Panc1 (cell line): ENCODE measurements at regions not wholly inside any gene's neighbourhood (a gene's known extent, or its start where the extent isn't known, plus 50 kb on each side); places are given as distances from the start of the nearest gene placed in this dataset.

Experiments
- ATAC-seq: fragments of 200-7000 bp; cut with Tn5 transposase; 2 replicates; pipeline ENCODE4 v1.9.1; 2020; ENCODE audit warnings: mild to moderate bottlenecking, moderate library complexity
- BruUV-seq: library from RNA; stranded (reverse); fragments of 400-500 nt; replicated peaks from 2 replicates; lab custom pipeline; 2021; lab: Mats Ljungman, UMichigan
- CTCF ChIA-PET: fragments of 300-600 bp; sonication (Branson Sonifier 250); formaldehyde crosslinking; loops from one replicate; lab custom pipeline; 2022; ENCODE audit warnings: antibody characterized with exemption; lab: Charles Lee
- POLR2A ChIA-PET: fragments of 300-600 bp; sonication (Branson Sonifier 250); formaldehyde crosslinking; loops from one replicate; lab custom pipeline; 2022; ENCODE audit warnings: antibody characterized with exemption; lab: Charles Lee
- DNase-seq: peaks from one replicate; pipeline ENCODE4 v3.0.0-alpha.2; 2010; ENCODE audit warnings: low read depth, low spot score
- H3K27ac ChIP-seq: 2 replicates; pipeline ENCODE4 v1.5.1; 2011; ENCODE audit warnings: mild to moderate bottlenecking, low read length, inconsistent platforms
- H3K27me3 ChIP-seq: fragments of 200-500 bp; sonication (Bioruptor generic); 2 replicates; pipeline ENCODE4 v1.6.0; 2014; ENCODE audit warnings: low read length, inconsistent platforms; ENCODE audit not compliant: control insufficient read depth, insufficient read depth
- H3K36me3 ChIP-seq: fragments of 200-500 bp; sonication (Bioruptor generic); 2 replicates; pipeline ENCODE4 v1.5.1; 2014; ENCODE audit warnings: inconsistent platforms, mild to moderate bottlenecking, low read length, moderate library complexity; ENCODE audit not compliant: control insufficient read depth, insufficient read depth
- H3K4me1 ChIP-seq: 2 replicates; pipeline ENCODE4 v1.5.1; 2011; ENCODE audit warnings: inconsistent platforms, mild to moderate bottlenecking, low read length, moderate library complexity; ENCODE audit not compliant: control insufficient read depth, insufficient read depth
- H3K4me3 ChIP-seq, 2 experiments: 2 replicates each; pipeline ENCODE4 v1.5.1; 2011 to 2012; ENCODE audit warnings: low read depth in 2 of 2, low read length in 2 of 2, mild to moderate bottlenecking in 2 of 2, inconsistent platforms in 1 of 2, moderate library complexity in 1 of 2
- H3K9me3 ChIP-seq: fragments of 200-500 bp; sonication (Bioruptor generic); 2 replicates; pipeline ENCODE4 v1.5.1; 2014; ENCODE audit warnings: low read depth, mild to moderate bottlenecking, inconsistent platforms, low read length, moderate library complexity; ENCODE audit not compliant: control insufficient read depth, insufficient read depth
- POLR2AphosphoS5 ChIP-seq: IDR thresholded peaks from 2 replicates; pipeline ENCODE4 v1.6.1; 2012; ENCODE audit warnings: mild to moderate bottlenecking, low read depth, low read length, moderate library complexity
- SIN3A ChIP-seq: IDR thresholded peaks from 2 replicates; pipeline ENCODE4 v1.6.1; 2012; ENCODE audit warnings: low read depth, mild to moderate bottlenecking, low read length, moderate library complexity, borderline replicate concordance; ENCODE audit not compliant: insufficient read depth
- TCF7L2 ChIP-seq: IDR thresholded peaks from 2 replicates; pipeline ENCODE4 v1.6.1; 2011; ENCODE audit warnings: mild to moderate bottlenecking, low read depth, low read length, inconsistent platforms
- in situ Hi-C: cut with HindIII; loops from 2 replicates; pipeline ENCODE4 v1.10.0; 2016; ENCODE audit warnings: low sequenced_read_pairs, low pct_unique_long_range_greater_than_20kb
- intact Hi-C: fragments of 100-400 bp; cut with micrococcal nuclease; formaldehyde crosslinking; loops from one replicate; pipeline ENCODE4 v1.10.0; 2022; ENCODE audit not compliant: unreplicated experiment
- TF ChIP-seq, protein P1 (sequence below): fragments of 450-650 bp; IDR thresholded peaks from 2 replicates; pipeline ENCODE4 v1.5.1; 2017; ENCODE audit warnings: mild to moderate bottlenecking
- TF ChIP-seq, protein P2 (sequence below), 2 experiments: IDR thresholded peaks; 2 replicates each; pipeline ENCODE4 v1.6.1; 2011 to 2012; ENCODE audit warnings: low read depth in 2 of 2, control low read depth in 1 of 2, low read length in 1 of 2, mild to moderate bottlenecking in 1 of 2, moderate library complexity in 1 of 2; ENCODE audit not compliant: insufficient read depth in 1 of 2

DNA sequence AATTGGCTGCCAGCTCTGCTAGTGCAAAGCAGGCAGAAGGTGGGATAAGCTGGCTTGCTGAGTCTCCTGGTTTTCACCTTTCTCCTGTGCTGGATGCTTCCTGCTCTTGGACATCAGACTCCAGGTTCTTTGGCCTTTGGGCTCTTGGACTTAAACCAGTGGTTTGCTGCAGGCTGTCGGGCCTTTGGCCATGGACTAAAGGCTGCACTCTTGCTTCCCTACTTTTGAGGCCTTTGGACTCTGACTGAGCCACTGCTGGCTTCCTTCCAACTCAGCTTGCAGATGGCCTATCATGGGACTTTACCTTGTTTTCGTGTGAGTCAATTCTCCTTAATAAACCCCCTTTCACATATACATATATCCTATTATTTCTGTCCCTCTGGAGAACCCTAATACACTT is 1293.9 kb upstream of the CDH6 start:
- no peaks in the 10 kb centered on the region for H3K27me3 ChIP-seq
- no peak for TF ChIP-seq TCF7L2
- TF ChIP-seq, protein P1, sequence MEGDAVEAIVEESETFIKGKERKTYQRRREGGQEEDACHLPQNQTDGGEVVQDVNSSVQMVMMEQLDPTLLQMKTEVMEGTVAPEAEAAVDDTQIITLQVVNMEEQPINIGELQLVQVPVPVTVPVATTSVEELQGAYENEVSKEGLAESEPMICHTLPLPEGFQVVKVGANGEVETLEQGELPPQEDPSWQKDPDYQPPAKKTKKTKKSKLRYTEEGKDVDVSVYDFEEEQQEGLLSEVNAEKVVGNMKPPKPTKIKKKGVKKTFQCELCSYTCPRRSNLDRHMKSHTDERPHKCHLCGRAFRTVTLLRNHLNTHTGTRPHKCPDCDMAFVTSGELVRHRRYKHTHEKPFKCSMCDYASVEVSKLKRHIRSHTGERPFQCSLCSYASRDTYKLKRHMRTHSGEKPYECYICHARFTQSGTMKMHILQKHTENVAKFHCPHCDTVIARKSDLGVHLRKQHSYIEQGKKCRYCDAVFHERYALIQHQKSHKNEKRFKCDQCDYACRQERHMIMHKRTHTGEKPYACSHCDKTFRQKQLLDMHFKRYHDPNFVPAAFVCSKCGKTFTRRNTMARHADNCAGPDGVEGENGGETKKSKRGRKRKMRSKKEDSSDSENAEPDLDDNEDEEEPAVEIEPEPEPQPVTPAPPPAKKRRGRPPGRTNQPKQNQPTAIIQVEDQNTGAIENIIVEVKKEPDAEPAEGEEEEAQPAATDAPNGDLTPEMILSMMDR: no peak
- no peak for TF ChIP-seq POLR2AphosphoS5
- TF ChIP-seq, protein P2, sequence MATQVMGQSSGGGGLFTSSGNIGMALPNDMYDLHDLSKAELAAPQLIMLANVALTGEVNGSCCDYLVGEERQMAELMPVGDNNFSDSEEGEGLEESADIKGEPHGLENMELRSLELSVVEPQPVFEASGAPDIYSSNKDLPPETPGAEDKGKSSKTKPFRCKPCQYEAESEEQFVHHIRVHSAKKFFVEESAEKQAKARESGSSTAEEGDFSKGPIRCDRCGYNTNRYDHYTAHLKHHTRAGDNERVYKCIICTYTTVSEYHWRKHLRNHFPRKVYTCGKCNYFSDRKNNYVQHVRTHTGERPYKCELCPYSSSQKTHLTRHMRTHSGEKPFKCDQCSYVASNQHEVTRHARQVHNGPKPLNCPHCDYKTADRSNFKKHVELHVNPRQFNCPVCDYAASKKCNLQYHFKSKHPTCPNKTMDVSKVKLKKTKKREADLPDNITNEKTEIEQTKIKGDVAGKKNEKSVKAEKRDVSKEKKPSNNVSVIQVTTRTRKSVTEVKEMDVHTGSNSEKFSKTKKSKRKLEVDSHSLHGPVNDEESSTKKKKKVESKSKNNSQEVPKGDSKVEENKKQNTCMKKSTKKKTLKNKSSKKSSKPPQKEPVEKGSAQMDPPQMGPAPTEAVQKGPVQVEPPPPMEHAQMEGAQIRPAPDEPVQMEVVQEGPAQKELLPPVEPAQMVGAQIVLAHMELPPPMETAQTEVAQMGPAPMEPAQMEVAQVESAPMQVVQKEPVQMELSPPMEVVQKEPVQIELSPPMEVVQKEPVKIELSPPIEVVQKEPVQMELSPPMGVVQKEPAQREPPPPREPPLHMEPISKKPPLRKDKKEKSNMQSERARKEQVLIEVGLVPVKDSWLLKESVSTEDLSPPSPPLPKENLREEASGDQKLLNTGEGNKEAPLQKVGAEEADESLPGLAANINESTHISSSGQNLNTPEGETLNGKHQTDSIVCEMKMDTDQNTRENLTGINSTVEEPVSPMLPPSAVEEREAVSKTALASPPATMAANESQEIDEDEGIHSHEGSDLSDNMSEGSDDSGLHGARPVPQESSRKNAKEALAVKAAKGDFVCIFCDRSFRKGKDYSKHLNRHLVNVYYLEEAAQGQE (IDR thresholded peaks at IDR 0.05; ENCODE audit: insufficient read depth in 1 of 2, low read depth in 2 of 2, low read length in 1 of 2): no peak
- TF ChIP-seq SIN3A: no peak
- in situ Hi-C loops: no loop called here
- H3K4me3 ChIP-seq: no peak overlapping the region
- no TSS peak for BruUV-seq
- H3K27ac ChIP-seq: no peak overlapping the region
- H3K9me3 ChIP-seq: no peaks in the 10 kb centered on the region
- no peaks in the 10 kb centered on the region for H3K36me3 ChIP-seq
- intact Hi-C loops: no loop called here
- ChIA-PET POLR2A (no interaction called here), CTCF (no interaction called here)
- DNase-seq (no peak), ATAC-seq (no peak)
- no peaks in the 10 kb centered on the region for H3K4me1 ChIP-seq

DNA sequence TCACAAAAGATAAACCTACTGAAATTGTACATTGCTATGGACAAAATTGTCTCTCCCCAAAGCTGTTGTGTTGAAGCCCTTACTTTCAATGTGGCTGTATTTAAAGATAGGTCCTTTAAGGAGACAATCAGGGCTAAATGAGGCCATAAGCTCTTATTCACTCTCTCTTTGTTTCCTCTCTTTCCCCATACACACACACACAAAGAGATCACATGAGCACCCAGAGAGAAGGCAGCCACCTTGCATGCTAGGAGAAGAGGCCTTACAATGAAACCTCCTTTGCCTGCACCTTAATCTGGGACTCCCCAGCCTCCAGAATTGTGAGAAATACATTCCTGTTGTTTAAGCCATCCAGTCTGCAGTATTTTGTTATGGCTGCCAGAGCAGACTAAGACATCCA is 1295.6 kb upstream of the CDH6 start:
- no peak overlapping the region for H3K4me3 ChIP-seq
- H3K27me3 ChIP-seq: no peaks in the 10 kb centered on the region
- in situ Hi-C loops (no loop called here), intact Hi-C loops (no loop called here)
- no peak for ATAC-seq
- no peak for TF ChIP-seq TCF7L2
- TF ChIP-seq, protein P1: no peak
- no peak for TF ChIP-seq POLR2AphosphoS5
- TF ChIP-seq, protein P2 (IDR thresholded peaks at IDR 0.05; ENCODE audit: insufficient read depth in 1 of 2, low read depth in 2 of 2, low read length in 1 of 2): no peak
- no peak for TF ChIP-seq SIN3A
- no peaks in the 10 kb centered on the region for H3K4me1 ChIP-seq
- DNase-seq: no peak
- CTCF ChIA-PET: interaction anchor here (0.7 kb wide), 1 partner anchor 1095 kb away, joined by 3 read pairs; no protein-coding TSS in a partner anchor
- no peaks in the 10 kb centered on the region for H3K36me3 ChIP-seq
- no peak overlapping the region for H3K27ac ChIP-seq
- no peaks in the 10 kb centered on the region for H3K9me3 ChIP-seq
- POLR2A ChIA-PET: no interaction called here
- no TSS peak for BruUV-seq
